Stomach (tissue), 4 donors: ENCODE measurements at regions not wholly inside any gene's neighbourhood (a gene's known extent, or its start where the extent isn't known, plus 50 kb on each side); places are given as distances from the start of the nearest gene placed in this dataset.

Source experiments
- CTCF ChIP-seq, 7 experiments: fragments of 450-650 bp in 4 of 7; fragments of 200-600 bp in 3 of 7; sonication (generic) in 3 of 7; IDR thresholded peaks; one replicate each; pipeline ENCODE4 v1.5.1; 2016 to 2019; ENCODE audit warnings: antibody characterized with exemption in 7 of 7, control low read depth in 2 of 7, mild to moderate bottlenecking in 1 of 7
- POLR2A ChIP-seq, 4 donors: fragments of 450-650 bp; IDR thresholded peaks; one replicate each; pipeline ENCODE4 v1.6.1; 2016; ENCODE audit warnings: antibody characterized with exemption in 4 of 4, control low read depth in 2 of 4, mild to moderate bottlenecking in 1 of 4, moderate library complexity in 1 of 4

GRCh38 chr13:42703740-42704139, 77.6 kb upstream of the FAM216B start:
- TF ChIP-seq CTCF (IDR thresholded peaks at IDR 0.05) (no peak), POLR2A (IDR thresholded peaks at IDR 0.05) (no peak)
